HepG2 (cell line): ENCODE measurements at regions not wholly inside any gene's neighbourhood (a gene's known extent, or its start where the extent isn't known, plus 50 kb on each side); places are given as distances from the start of the nearest gene placed in this dataset.
A peak's percentile ranks its signal among the peaks of the same experiment; 100 is the strongest.

Experiments used
- ADNP ChIP-seq: sonication (generic); formaldehyde crosslinking; IDR thresholded peaks from 2 replicates; pipeline ENCODE4 v1.4.0; 2020; ENCODE audit warnings: missing genetic modification reagents
- ARID5B ChIP-seq: IDR thresholded peaks from 2 replicates; pipeline ENCODE4 v1.4.0; 2020; ENCODE audit warnings: mild to moderate bottlenecking, missing genetic modification reagents
- ASH2L ChIP-seq: fragments of 300-600, 200-600 bp; sonication (generic); IDR thresholded peaks from 2 replicates; pipeline ENCODE4 v1.7.0; 2017; ENCODE audit warnings: low read depth, mild to moderate bottlenecking, moderate library complexity, mixed read lengths, low read length; ENCODE audit not compliant: insufficient read length
- DMAP1 ChIP-seq: IDR thresholded peaks from 2 replicates; pipeline ENCODE4 v1.6.1; 2016
- FOSL2 ChIP-seq: sonication (generic); formaldehyde crosslinking; IDR thresholded peaks from 2 replicates; pipeline ENCODE4 v1.4.0; 2020; ENCODE audit warnings: missing genetic modification reagents
- IKZF4 ChIP-seq: sonication (generic); formaldehyde crosslinking; IDR thresholded peaks from 2 replicates; pipeline ENCODE4 v1.5.1; 2020; ENCODE audit warnings: borderline replicate concordance, mild to moderate bottlenecking, low read depth, missing genetic modification reagents; ENCODE audit errors: not compliant biosample characterization
- MTF2 ChIP-seq: sonication (generic); formaldehyde crosslinking; IDR thresholded peaks from 2 replicates; pipeline ENCODE4 v1.5.0; 2020; ENCODE audit warnings: missing genetic modification reagents, borderline replicate concordance
- POLR2AphosphoS2 ChIP-seq: IDR thresholded peaks from 2 replicates; pipeline ENCODE4 v1.6.1; 2011; ENCODE audit warnings: low read depth, low read length, improper control_type of control experiment
- REPIN1 ChIP-seq: sonication (generic); formaldehyde crosslinking; IDR thresholded peaks from 2 replicates; pipeline ENCODE4 v1.8.0; 2022; ENCODE audit warnings: missing genetic modification reagents, low read depth, mild to moderate bottlenecking, borderline replicate concordance
- SIX4 ChIP-seq: sonication (generic); formaldehyde crosslinking; IDR thresholded peaks from 2 replicates; pipeline ENCODE4 v1.4.0; 2020; ENCODE audit warnings: missing genetic modification reagents
- TBX3 ChIP-seq: fragments of 450-650 bp; IDR thresholded peaks from 2 replicates; pipeline ENCODE4 v1.6.1; 2017; ENCODE audit warnings: antibody characterized with exemption, mild to moderate bottlenecking, inconsistent platforms, borderline replicate concordance
- TERF1 ChIP-seq: sonication (generic); formaldehyde crosslinking; IDR thresholded peaks from 2 replicates; pipeline ENCODE4 v1.8.0; 2022; ENCODE audit warnings: mild to moderate bottlenecking, missing genetic modification reagents, moderate library complexity
- XRCC5 ChIP-seq: fragments of 200-400 bp; formaldehyde crosslinking; optimal IDR thresholded peaks from 2 replicates; pipeline ENCODE3; 2017; ENCODE audit warnings: mild to moderate bottlenecking, low read length
- ZC3H13 ChIP-seq: sonication (generic); formaldehyde crosslinking; IDR thresholded peaks from 2 replicates; pipeline ENCODE4 v1.8.1; 2023; ENCODE audit warnings: mild to moderate bottlenecking, missing genetic modification reagents, moderate library complexity
- ZNF17 ChIP-seq: sonication (generic); formaldehyde crosslinking; IDR thresholded peaks from 2 replicates; pipeline ENCODE4 v1.5.0; 2020; ENCODE audit warnings: mild to moderate bottlenecking, missing genetic modification reagents
- ZNF263 ChIP-seq: sonication (generic); formaldehyde crosslinking; IDR thresholded peaks from 2 replicates; pipeline ENCODE4 v1.4.0; 2020; ENCODE audit warnings: missing genetic modification reagents
- ZNF350 ChIP-seq: sonication (generic); formaldehyde crosslinking; IDR thresholded peaks from 2 replicates; pipeline ENCODE4 v1.4.0; 2020; ENCODE audit warnings: mild to moderate bottlenecking, low read depth, missing genetic modification reagents, borderline replicate concordance
- ZNF574 ChIP-seq: sonication (generic); formaldehyde crosslinking; IDR thresholded peaks from 2 replicates; pipeline ENCODE4 v1.4.0; 2020; ENCODE audit warnings: missing genetic modification reagents
- ZNF703 ChIP-seq: sonication (generic); formaldehyde crosslinking; IDR thresholded peaks from 2 replicates; pipeline ENCODE4 v1.5.1; 2020; ENCODE audit warnings: missing genetic modification reagents, mild to moderate bottlenecking, moderate library complexity, borderline replicate concordance
- ZNF720 ChIP-seq: sonication (generic); formaldehyde crosslinking; IDR thresholded peaks from 2 replicates; pipeline ENCODE4 v1.4.0; 2020; ENCODE audit warnings: missing genetic modification reagents
- ZSCAN5A ChIP-seq: sonication (generic); formaldehyde crosslinking; IDR thresholded peaks from 2 replicates; pipeline ENCODE4 v1.8.0; 2022; ENCODE audit warnings: mild to moderate bottlenecking, missing genetic modification reagents, borderline replicate concordance

GRCh38 chr2:168336786-168337388 lies 89.5 kb upstream of the STK39 start (continued):
- TF ChIP-seq ARID5B (CRISPR knock-in tag): peak; percentile 52
- TF ChIP-seq ZNF574 (CRISPR knock-in tag): peak; percentile 59; the same call in 1 of the 2 replicates
- no peak for TF ChIP-seq ADNP (CRISPR knock-in tag)
- peak; percentile 52 for TF ChIP-seq FOSL2 (CRISPR knock-in tag)
- TF ChIP-seq ZC3H13 (CRISPR knock-in tag): no peak
- TF ChIP-seq ZNF263: 0 out of 2 replicates have a peak, but pooled peaks have one; percentile 19
- no peak for TF ChIP-seq TBX3
- TF ChIP-seq REPIN1 (CRISPR knock-in tag): peak; percentile 83; the same call in 1 of the 2 replicates
- TF ChIP-seq ASH2L: no peak
- TF ChIP-seq ZSCAN5A: no peak
- TF ChIP-seq IKZF4 (CRISPR knock-in tag): no peak
- TF ChIP-seq ZNF720 (CRISPR knock-in tag): no peak
- peak; percentile 57; the same call in 1 of the 2 replicates for TF ChIP-seq ZNF350 (CRISPR knock-in tag)
- no peak for TF ChIP-seq SIX4 (CRISPR knock-in tag)
- peak; percentile 71 for TF ChIP-seq XRCC5
- no peak for TF ChIP-seq ZNF17
- no peak for TF ChIP-seq ZNF703 (CRISPR knock-in tag)
- TF ChIP-seq MTF2 (CRISPR knock-in tag): no peak
- no peak for TF ChIP-seq POLR2AphosphoS2
- TF ChIP-seq TERF1 (CRISPR knock-in tag): no peak
- no peak for TF ChIP-seq DMAP1 (CRISPR knock-in tag)
